NOMO-1 treated with dmso at 0.1 percent for 144 hours (cell line): ENCODE measurements at regions not wholly inside any gene's neighbourhood (a gene's known extent, or its start where the extent isn't known, plus 50 kb on each side); places are given as distances from the start of the nearest gene placed in this dataset.
"Not testable (repeated sequence)": the region's sequence is repeated elsewhere in the genome, so short reads cannot be mapped to it uniquely, and the experiment has no call there.

Experiments
- DNase-seq: peaks from one replicate; lab custom pipeline; 2025; ENCODE audit not compliant: unreplicated experiment; lab: John Stamatoyannopoulos, UW

GRCh38 chr11:127791844-127792243 is 791.3 kb upstream of the KIRREL3 start:
- DNase-seq: no peak

GRCh38 chr11:127790592-127790991 is 790.0 kb upstream of the KIRREL3 start:
- no peak for DNase-seq

GRCh38 chr11:127789927-127790326 is 789.4 kb upstream of the KIRREL3 start:
- no peak for DNase-seq

GRCh38 chr11:127772938-127773337 is 772.4 kb upstream of the KIRREL3 start:
- DNase-seq: not testable (repeated sequence)

GRCh38 chr11:127768931-127769330 is 768.4 kb upstream of the KIRREL3 start:
- not testable (repeated sequence) for DNase-seq

GRCh38 chr11:127766734-127767133 is 766.2 kb upstream of the KIRREL3 start:
- DNase-seq: no peak

- no peak for DNase-seq
Observed at GRCh38 chr11:127738771-127739286, 738.3 kb upstream of the KIRREL3 start.

- DNase-seq: no peak
Observed at GRCh38 chr11:127737499-127737898, 736.9 kb upstream of the KIRREL3 start.

- no peak for DNase-seq
Observed at GRCh38 chr11:127733552-127733951, 733.0 kb upstream of the KIRREL3 start.

- no peak for DNase-seq
Observed at GRCh38 chr11:127726367-127726766, 725.8 kb upstream of the KIRREL3 start.

GRCh38 chr11:127723714-127724113 is 723.1 kb upstream of the KIRREL3 start:
- no peak for DNase-seq

- no peak for DNase-seq
Observed at GRCh38 chr11:127713226-127713625, 712.7 kb upstream of the KIRREL3 start.

- no peak for DNase-seq
Observed at GRCh38 chr11:127711748-127712147, 711.2 kb upstream of the KIRREL3 start.

- DNase-seq: no peak
Observed at GRCh38 chr11:127710831-127711230, 710.3 kb upstream of the KIRREL3 start.

GRCh38 chr11:127709960-127710359 is 709.4 kb upstream of the KIRREL3 start:
- DNase-seq: no peak

- no peak for DNase-seq
Observed at GRCh38 chr11:127693686-127694085, 693.1 kb upstream of the KIRREL3 start.

- no peak for DNase-seq
Observed at GRCh38 chr11:127683321-127683720, 682.8 kb upstream of the KIRREL3 start.

GRCh38 chr11:127679816-127680545 is 679.4 kb upstream of the KIRREL3 start:
- DNase-seq: no peak

- DNase-seq: no peak
Observed at GRCh38 chr11:127678631-127679030, 678.1 kb upstream of the KIRREL3 start.

- DNase-seq: no peak
Observed at GRCh38 chr11:127677660-127678425, 677.3 kb upstream of the KIRREL3 start.

- DNase-seq: no peak
Observed at GRCh38 chr11:127675581-127675980, 675.0 kb upstream of the KIRREL3 start.

GRCh38 chr11:127674754-127675153 is 674.2 kb upstream of the KIRREL3 start:
- no peak for DNase-seq
